DOHH2 (cell line): ENCODE measurements at regions not wholly inside any gene's neighbourhood (a gene's known extent, or its start where the extent isn't known, plus 50 kb on each side); places are given as distances from the start of the nearest gene placed in this dataset.

Experiments
- H3F3A ChIP-seq: fragments of 200-600 bp; sonication (generic), shearing (Covaris generic); 2 replicates; pipeline ENCODE4 v1.6.0; 2016; ENCODE audit warnings: antibody characterized with exemption, mild to moderate bottlenecking; ENCODE audit not compliant: control insufficient read depth, insufficient read depth
- H3K27ac ChIP-seq: fragments of 200-600 bp; sonication (generic); 2 replicates; pipeline ENCODE4 v1.5.1; 2014; ENCODE audit warnings: low read depth, mild to moderate bottlenecking, low read length, moderate library complexity
- H3K27me3 ChIP-seq: fragments of 200-600 bp; sonication (generic); 2 replicates; pipeline ENCODE4 v1.6.1; 2014; ENCODE audit warnings: mild to moderate bottlenecking, low read length, mixed read lengths; ENCODE audit not compliant: control insufficient read depth
- H3K36me3 ChIP-seq: fragments of 200-600 bp; sonication (generic); 2 replicates; pipeline ENCODE4 v1.6.1; 2014; ENCODE audit warnings: mild to moderate bottlenecking, low read length, moderate library complexity, mixed read lengths; ENCODE audit not compliant: control insufficient read depth
- H3K4me1 ChIP-seq: fragments of 200-600 bp; sonication (generic); 2 replicates; pipeline ENCODE4 v1.6.1; 2014; ENCODE audit warnings: mild to moderate bottlenecking, low read length, mixed read lengths; ENCODE audit not compliant: control insufficient read depth
- H3K4me2 ChIP-seq: fragments of 200-600 bp; sonication (generic); 2 replicates; pipeline ENCODE4 v1.6.0; 2014; ENCODE audit warnings: mild to moderate bottlenecking, low read length, moderate library complexity
- H3K4me3 ChIP-seq: fragments of 200-600 bp; sonication (generic); 2 replicates; pipeline ENCODE4 v1.5.1; 2014; ENCODE audit warnings: mild to moderate bottlenecking, low read length, mixed read lengths
- H3K79me2 ChIP-seq: fragments of 200-600 bp; sonication (generic); 2 replicates; pipeline ENCODE4 v1.6.1; 2014; ENCODE audit warnings: mild to moderate bottlenecking, low read length, mixed read lengths; ENCODE audit not compliant: control insufficient read depth
- H3K9me2 ChIP-seq: fragments of 200-600 bp; sonication (generic); replicated peaks from 2 replicates; pipeline ENCODE4 v1.6.1; 2014; ENCODE audit warnings: mild to moderate bottlenecking, low read length, mixed read lengths; ENCODE audit not compliant: control insufficient read depth
- H3K9me3 ChIP-seq: fragments of 200-600 bp; sonication (generic); 2 replicates; pipeline ENCODE4 v1.6.1; 2014; ENCODE audit warnings: antibody characterized with exemption, low read length, mixed read lengths; ENCODE audit not compliant: control insufficient read depth, insufficient read depth
- H4K20me1 ChIP-seq: fragments of 200-600 bp; sonication (generic); 2 replicates; pipeline ENCODE4 v1.6.0; 2014; ENCODE audit warnings: low read depth, mild to moderate bottlenecking, antibody characterized with exemption, low read length, moderate library complexity; ENCODE audit not compliant: control insufficient read depth, insufficient read depth
- EZH2phosphoT487 ChIP-seq: fragments of 200-600 bp; sonication (generic); IDR thresholded peaks from 2 replicates; pipeline ENCODE4 v1.6.1; 2017; ENCODE audit warnings: borderline replicate concordance, mild to moderate bottlenecking, antibody characterized with exemption, low read length, moderate library complexity, mixed read lengths
- TF ChIP-seq, protein P1 (sequence below): fragments of 200-600 bp; sonication (generic); IDR thresholded peaks from one replicate; pipeline ENCODE4 v1.5.1; 2014; ENCODE audit warnings: antibody characterized with exemption, mild to moderate bottlenecking, low read depth, low read length; ENCODE audit not compliant: poor library complexity, severe bottlenecking

DNA sequence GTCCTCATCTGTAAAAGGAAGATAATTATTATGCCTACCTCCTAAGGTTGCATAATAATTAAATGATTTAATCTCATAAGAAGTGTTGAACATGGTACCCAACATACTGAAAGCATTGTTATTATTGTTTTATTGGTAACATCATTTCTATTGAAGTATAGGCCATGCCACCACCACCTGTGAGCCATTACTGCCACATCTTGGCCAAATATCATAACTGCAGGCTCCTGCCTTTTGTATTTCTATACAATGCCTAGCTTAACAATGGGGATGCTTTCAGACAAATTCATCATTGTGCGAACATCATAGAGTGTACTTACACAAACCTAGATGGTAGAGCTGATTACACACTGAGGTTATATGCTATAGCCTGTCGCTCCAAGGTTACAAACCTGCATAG is 61.1 kb upstream of the NPSR1 start:
- Histone ChIP-seq H4K20me1 (no peaks in the 10 kb centered on the region), H3K36me3 (no peaks in the 10 kb centered on the region), H3K9me3 (no peaks in the 10 kb centered on the region), H3K4me1 (no peaks in the 10 kb centered on the region), H3K79me2 (no peaks in the 10 kb centered on the region), H3F3A (no peaks in the 10 kb centered on the region), H3K27ac (no peak overlapping the region), H3K27me3 (no peaks in the 10 kb centered on the region), H3K4me3 (no peak overlapping the region), H3K4me2 (no peak overlapping the region), H3K9me2 (no peaks in the 10 kb centered on the region)
- no peak for TF ChIP-seq EZH2phosphoT487
- TF ChIP-seq, protein P1, sequence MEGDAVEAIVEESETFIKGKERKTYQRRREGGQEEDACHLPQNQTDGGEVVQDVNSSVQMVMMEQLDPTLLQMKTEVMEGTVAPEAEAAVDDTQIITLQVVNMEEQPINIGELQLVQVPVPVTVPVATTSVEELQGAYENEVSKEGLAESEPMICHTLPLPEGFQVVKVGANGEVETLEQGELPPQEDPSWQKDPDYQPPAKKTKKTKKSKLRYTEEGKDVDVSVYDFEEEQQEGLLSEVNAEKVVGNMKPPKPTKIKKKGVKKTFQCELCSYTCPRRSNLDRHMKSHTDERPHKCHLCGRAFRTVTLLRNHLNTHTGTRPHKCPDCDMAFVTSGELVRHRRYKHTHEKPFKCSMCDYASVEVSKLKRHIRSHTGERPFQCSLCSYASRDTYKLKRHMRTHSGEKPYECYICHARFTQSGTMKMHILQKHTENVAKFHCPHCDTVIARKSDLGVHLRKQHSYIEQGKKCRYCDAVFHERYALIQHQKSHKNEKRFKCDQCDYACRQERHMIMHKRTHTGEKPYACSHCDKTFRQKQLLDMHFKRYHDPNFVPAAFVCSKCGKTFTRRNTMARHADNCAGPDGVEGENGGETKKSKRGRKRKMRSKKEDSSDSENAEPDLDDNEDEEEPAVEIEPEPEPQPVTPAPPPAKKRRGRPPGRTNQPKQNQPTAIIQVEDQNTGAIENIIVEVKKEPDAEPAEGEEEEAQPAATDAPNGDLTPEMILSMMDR, result peak; percentile 61

DNA sequence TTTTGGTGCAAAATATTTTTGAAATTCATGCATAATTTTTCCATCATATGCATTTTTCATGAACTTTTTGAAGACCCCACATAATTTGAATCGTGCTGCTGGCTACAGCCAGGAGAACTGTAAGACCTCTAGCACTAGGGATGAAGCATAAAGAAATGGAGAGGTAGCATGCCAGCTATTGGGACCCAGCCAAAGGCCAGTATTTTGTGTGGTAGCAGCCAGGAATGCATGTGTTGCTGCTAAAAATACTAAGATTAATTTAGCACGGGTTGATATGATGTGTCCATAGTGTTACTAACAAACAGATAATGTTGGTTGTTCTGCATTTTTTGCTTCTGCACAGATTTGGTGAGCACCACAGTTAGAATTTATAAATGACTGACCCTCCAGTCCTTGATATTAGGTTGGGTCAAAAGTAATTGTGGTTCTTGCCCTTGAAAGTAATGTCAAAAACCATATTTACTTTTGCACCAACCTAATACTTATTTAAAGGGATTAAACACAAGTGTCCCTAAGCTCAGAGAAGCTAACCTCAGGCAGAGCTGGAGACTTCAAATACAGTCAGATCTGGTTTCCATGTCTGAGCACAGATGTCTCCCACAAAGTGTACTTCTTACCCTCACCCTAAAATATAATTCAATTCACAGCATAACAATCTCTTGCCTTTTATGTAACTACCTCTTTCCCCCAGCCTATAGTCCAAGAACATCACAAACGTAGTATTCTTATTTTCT is 54.1 kb upstream of the NPSR1 start:
- H3K36me3 ChIP-seq, result no peaks in the 10 kb centered on the region
- no peak overlapping the region for H3K4me2 ChIP-seq
- H3F3A ChIP-seq, result no peaks in the 10 kb centered on the region
- no peaks in the 10 kb centered on the region for H3K4me1 ChIP-seq
- no peaks in the 10 kb centered on the region for H3K79me2 ChIP-seq
- H3K9me2 ChIP-seq, result no peaks in the 10 kb centered on the region; the same call in 1 of the 2 replicates
- TF ChIP-seq EZH2phosphoT487, result no peak
- TF ChIP-seq, protein P1, result no peak
- no peaks in the 10 kb centered on the region for H4K20me1 ChIP-seq
- no peak overlapping the region for H3K27ac ChIP-seq
- H3K4me3 ChIP-seq, result no peak overlapping the region
- no peaks in the 10 kb centered on the region for H3K27me3 ChIP-seq
- no peaks in the 10 kb centered on the region for H3K9me3 ChIP-seq
